DMS53 treated with DMSO at 0.1 percent for 48 hours (cell line): ENCODE measurements at regions not wholly inside any gene's neighbourhood (a gene's known extent, or its start where the extent isn't known, plus 50 kb on each side); places are given as distances from the start of the nearest gene placed in this dataset.
"Not testable (repeated sequence)": the region's sequence is repeated elsewhere in the genome, so short reads cannot be mapped to it uniquely, and the experiment has no call there.

ENCODE experiments used
- DNase-seq: peaks from one replicate; lab custom pipeline; 2025; ENCODE audit not compliant: unreplicated experiment; lab: John Stamatoyannopoulos, UW

DNA sequence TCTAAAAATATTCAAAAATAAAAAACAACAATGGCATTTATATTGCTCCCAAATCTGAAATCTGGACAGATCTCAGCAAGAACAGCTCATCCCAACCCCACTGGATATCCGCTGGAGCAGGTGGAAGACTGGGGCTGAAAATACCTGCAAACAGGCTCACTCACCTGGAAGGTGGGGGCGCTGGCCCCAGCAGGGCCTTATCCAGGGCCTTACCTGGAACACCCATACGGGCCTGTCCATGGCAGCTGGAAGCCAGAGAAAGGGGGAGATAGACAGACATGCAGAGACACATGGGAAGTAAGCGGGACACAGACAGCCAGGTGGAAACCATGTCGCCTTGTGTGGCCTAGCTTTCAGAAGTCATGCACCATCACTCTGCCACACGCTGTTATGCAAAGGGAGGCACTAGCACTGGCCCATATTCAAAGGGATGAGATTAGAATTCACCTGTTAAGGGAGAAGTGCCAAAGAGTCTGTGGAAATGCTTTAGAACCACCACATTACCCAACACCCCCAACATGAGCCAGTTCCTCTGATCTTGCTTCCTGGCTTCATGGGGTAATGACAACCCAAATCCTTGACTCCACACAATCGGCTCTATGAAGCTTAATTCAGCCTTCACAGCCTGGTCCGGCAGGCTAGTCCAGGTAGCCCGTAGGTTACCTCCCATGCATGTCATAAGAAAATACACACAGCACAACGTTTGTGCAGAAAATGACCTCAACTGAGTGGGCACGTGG, 99.0 kb upstream of the CDYL start:
- no peak for DNase-seq

DNA sequence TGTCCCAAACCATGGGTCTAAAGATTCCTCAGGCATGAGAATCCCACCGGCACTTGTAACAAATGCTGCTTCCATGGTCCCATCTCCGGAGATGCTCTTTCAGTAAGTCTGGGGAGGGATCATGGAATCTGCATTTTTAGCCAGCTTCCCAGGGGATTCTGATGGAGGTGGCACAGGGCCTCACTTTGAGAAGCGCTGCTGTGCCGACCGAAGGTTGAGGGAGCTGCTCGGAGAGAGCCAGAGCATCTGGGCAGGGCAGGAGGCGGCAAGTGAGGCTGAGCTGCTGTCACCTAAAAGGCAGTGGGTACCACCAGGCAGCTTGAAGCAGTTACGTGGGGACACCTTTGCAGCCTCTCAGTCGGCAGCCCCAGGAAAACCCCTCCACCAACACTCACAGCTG, 100.2 kb upstream of the CDYL start:
- no peak for DNase-seq

- no peak for DNase-seq
Measured at GRCh38 chr6:4675121-4675520, 101.1 kb upstream of the CDYL start.

DNA sequence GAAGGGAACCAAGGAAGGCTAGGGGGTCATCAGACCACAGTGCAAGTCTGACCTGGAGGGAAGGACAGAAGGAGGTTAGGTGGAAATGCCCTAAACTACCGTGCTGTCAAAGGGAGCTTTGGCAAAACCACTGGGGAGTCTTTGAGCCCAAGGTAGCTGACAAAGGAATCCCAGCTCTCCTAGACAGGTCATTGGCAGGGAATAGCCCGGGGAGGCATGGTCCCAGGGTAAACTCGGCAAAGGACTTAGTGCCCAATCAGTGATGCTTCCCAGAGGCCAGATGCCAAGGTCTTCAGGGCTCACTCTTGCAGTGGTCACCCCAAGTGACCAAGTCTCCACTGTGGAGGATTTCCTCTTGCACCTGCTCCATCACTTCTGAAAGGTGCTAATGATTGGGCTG, 102.3 kb upstream of the CDYL start:
- no peak for DNase-seq

DNA sequence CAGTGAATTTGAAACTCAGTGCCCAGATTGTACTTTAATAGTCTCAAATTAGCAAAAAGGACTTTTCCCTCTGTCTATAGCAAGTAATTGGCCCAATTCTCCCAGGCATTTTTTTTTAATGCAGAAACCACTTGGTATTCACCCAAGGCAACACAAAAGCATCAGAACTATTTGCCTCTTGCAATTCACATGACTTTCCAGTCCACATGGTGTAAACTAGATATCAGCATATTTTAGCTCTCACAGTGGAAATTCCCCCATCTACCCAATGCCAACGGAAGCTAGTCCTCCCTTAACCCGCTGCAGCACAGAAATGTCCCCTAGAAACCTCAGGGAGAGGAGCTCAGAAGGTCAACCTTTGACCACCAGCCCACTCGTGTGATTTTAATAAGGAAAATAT, 103.4 kb upstream of the CDYL start:
- DNase-seq = no peak

DNA sequence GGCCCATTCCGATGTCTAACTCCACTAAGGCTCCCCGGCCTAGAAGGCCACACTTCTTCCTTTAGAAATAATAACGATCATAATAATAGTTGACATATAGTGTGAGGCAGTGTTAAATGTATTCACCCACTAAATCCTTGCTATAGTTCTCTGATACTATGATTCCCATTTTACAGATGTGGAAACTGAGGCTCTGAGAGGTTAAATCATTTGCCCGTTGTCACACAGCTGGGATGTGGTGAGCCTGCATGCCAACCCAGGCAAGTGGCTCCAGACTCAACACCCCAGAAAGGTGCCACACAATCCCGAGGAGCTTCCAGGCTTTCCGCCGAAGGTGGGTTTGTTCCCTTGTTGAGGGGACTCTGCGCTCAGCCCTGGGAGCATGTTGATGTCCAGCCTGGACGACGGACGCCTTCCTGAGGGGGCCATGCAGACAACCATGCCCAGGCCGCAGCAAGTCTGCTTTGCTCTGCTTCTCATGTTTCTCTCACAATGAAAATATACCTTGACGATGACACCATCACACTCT, 104.6 kb upstream of the CDYL start:
- DNase-seq = no peak

DNA sequence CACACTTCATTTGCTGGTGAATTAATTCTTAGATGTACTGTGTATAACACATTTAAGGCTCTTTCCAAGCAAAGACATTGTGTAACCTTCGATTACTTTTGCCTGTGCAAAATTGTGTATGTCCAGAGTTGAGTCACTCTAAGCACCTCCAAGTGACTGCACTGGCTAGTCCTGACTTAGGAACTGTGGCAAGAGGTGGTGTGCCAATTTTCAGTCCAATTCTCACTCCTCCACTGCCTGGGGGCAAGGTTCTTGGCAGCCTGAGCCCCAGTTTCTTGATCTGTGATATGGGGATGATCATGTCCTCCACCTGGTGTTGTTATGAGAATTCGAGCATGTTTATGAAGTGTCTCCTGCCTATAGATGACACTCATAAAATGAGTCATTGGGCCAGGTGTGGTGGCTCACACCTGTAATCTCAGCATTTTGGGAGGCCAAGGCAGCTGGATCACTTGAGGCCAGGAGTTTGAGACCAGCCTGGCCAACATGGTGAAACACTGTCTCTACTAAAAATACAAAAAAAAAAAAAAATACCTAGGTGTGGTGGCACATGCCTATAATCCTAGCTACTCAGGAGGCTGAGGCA, 105.3 kb upstream of the CDYL start:
- no peak for DNase-seq

DNA sequence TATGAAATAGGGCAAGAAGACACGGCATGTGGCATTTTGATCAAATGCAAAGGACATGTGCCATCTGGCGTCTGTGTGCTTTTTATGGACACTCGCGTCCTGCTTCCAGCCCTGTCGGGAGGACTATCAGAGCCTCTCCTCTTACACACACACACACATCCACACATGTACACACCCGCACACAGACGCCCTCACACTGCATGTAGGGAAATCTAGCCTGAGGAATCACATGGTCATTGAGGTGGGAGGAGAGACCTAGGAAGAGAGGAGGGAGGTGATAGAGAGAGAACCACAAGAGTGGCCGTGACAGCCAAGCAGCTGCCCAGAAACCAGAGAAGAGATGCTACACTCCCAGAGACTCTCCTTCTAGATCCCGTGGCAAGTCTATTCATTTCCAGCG, 105.9 kb upstream of the CDYL start:
- no peak for DNase-seq

DNA sequence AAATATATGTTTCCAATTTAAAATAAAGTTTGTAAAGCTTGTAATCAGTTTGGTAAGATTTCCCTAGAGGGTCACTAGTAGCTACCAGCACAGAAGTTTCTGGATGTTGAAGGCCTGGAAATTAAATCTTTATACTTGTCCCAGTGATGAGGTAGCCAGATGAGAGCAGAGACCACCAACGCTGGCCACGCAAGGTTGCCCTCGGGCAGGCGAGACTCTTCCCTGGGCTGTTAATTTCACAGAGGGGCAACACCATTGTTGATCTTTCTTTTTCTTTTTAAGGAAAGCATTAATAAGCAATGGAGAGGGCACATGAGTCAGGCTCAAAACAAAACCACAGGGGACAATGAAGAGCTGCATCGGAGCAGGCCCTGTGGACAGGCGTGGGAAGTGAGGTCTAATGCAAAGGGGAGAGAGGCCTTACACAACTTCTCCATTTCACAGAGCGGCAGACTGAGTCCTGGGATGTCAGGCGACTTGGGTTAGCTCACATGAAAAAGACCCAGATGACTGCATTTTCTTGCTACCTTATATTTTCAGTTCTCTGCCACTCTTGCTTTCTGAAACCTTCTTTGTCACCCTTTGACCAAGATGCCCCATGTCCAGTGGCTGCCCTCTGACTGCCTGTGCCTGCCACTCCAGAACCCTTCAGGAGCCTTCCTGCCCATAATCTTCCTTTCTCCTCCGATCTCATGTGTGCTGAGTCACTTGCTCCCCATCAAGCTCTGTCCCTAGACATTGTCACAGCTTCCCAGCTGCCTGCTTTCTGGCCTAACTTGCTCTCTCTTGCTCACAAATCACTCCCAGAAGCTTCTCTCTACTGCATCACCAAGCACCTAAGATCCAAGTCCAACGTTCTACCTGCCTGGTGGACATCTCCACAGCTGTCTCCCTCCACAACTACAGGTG, 107.7 kb upstream of the CDYL start:
- no peak for DNase-seq

GRCh38 chr6:4667591-4667990, 108.6 kb upstream of the CDYL start:
- no peak for DNase-seq

DNA sequence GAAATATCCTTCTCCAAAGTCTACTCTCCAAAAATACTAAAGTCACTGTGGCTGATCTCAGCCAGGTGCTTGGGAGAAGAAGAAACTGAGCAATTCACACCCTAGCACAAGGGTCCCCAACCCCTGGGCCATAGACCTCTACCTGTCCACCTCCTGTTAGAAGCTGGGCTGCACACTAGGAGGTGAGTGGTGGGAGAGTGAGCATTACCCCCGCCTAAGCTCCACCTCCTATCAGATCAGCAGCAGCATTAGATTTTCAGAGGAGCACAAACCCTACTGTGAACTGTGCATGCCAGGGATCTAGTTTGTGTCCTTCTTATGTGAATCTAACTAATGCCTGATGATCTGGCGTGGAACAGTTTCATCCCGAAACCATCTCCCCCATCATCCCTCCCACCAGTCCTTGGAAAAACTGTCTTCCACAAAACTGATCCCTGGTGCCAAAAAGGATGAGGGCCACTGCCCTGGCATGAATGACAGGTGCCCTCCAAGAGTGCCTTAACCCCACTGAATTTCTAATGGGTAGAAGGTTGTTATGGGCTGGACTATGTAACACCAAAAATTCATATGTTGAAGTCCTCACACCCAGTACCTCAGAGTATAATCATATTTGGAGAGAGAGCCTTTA, 109.2 kb upstream of the CDYL start:
- DNase-seq = no peak

DNA sequence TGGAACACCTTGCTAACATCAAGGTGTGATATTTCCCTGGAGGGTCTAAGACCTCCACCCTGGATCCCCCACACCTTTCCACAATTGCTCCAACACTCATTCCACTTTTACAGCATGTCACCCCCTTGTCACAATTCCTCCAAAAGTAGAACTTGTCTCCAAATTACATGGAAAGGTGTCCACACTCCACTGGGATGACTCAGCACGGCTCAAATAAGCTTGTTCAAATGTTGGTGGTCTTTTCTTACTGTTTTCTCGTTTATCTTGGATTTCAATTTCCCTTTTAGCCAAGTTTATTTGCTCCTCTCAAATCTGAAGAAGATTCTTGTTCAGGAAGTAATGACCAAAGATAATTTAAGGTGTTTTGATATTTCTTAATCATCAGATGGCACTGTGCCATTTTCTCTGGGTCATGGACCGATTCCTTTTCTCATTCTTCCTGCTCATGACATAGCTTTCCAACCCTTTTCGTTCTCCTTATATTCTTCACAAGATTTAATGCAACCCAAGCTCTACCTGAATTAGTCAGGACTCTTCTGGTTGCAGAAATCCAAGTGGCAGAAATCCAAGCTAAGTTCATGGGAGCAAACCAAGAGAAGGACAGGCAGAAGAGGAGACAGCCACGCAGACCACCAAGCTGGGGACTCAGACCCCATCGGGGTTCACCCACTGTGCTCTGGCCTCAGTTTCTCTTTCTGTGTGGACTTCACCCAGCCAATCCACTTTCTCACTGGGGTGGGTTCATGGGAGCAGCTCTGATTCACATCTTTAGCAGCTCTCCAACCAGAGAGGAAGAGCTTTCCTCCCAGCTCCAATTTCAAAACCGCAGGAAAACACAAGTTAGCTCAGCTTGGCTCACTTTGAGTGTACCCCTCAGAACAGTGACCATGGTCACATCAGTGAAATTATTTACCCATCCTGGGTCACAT, 110.5 kb upstream of the CDYL start:
- DNase-seq = no peak

GRCh38 chr6:4664911-4665310, 111.3 kb upstream of the CDYL start:
- DNase-seq = no peak

DNA sequence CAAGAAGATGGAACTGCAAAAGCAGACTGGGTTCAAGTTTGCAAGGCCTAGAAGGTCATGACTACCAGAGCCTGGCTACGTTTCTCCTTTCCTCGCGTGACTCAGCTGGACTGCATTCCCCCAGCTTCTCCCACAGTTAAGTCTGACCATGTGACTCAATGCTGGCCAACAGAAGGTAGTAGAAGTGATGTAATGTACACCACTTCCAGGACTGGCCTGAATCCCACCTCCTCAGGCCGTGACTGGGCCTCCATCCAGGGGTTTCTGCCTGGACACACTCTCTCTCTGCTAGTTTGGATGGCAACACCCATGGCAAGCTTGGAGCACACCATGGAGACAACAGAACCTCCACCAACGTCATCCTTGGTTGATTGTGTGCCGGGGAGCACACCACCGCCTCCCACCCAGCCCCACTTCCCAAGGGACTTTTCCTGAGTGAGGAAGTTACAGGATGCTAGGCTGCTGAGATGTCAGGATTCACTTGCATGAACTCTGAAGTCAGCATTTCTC, 112.0 kb upstream of the CDYL start:
- DNase-seq = no peak

- no peak for DNase-seq
Measured at GRCh38 chr6:4662886-4663285, 113.3 kb upstream of the CDYL start.

- DNase-seq = no peak
Measured at GRCh38 chr6:4661391-4661790, 114.8 kb upstream of the CDYL start.

GRCh38 chr6:4660377-4661321, 115.6 kb upstream of the CDYL start:
- no peak for DNase-seq

DNA sequence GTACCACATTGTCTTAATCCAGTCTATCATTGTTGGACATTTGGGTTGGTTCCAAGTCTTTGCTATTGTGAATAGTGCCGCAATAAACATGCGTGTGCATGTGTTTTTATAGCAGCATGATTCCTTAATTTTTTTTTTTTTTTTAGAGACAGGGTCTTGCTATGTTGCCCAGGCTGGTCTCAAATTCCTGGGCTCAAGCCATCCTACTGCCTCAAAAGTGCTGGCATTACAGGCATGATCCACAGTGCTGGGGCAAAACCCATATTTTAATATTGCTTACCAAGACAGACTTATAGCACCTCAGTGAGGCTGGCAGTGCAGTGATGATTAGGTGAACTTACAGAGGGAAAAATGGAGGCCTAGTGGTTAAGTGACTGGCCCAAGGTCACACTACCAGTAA, 116.5 kb upstream of the CDYL start:
- not testable (repeated sequence) for DNase-seq

DNA sequence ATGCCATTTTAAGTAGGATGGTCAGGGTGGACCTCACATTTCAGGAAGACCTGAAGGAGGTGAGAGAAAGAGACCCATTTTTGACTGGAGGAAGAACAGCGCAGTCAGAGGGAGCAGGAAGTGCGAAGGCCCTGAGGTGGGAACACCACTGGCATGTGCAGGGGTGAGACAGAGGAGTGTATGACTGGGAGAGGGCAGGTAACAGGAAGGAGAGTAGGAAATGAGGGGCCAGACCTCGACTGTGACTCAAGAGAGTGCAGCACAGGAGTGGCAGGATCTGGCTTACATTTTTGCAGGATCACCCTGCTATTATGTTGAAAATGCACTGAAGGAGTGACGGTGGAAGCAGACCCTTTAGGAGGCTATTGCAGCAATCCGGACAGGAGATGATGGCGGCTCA, 117.7 kb upstream of the CDYL start:
- DNase-seq = no peak
